ENCODE measurements at regions not wholly inside any gene's neighbourhood (a gene's known extent, or its start where the extent isn't known, plus 50 kb on each side); places are given as distances from the start of the nearest gene placed in this dataset.

GRCh38 chr3:194861375-194861774 lies 175.7 kb downstream of the FAM43A start:
- no peak for TF ChIP-seq CTCF (IDR thresholded peaks at IDR 0.05)

GRCh38 chr3:194865061-194865460 lies 179.4 kb downstream of the FAM43A start:
- TF ChIP-seq CTCF (IDR thresholded peaks at IDR 0.05): no peak

- TF ChIP-seq CTCF (IDR thresholded peaks at IDR 0.05): no peak
These were observed 179.9 kb downstream of the FAM43A start for GRCh38 chr3:194865615-194866014.

GRCh38 chr3:194866236-194866635 lies 180.6 kb downstream of the FAM43A start:
- no peak for TF ChIP-seq CTCF (IDR thresholded peaks at IDR 0.05)

GRCh38 chr3:194867270-194867983 lies 181.7 kb downstream of the FAM43A start:
- TF ChIP-seq CTCF (IDR thresholded peaks at IDR 0.05): no peak

- TF ChIP-seq CTCF (IDR thresholded peaks at IDR 0.05): no peak
These were observed 183.1 kb downstream of the FAM43A start for GRCh38 chr3:194868831-194869230.

GRCh38 chr3:194869482-194870169 lies 183.9 kb downstream of the FAM43A start:
- TF ChIP-seq CTCF (IDR thresholded peaks at IDR 0.05): no peak
